Nephron progenitor cell (in vitro differentiated cells): ENCODE measurements at regions not wholly inside any gene's neighbourhood (a gene's known extent, or its start where the extent isn't known, plus 50 kb on each side); places are given as distances from the start of the nearest gene placed in this dataset.

Source experiments
- DNase-seq: peaks from one replicate; pipeline ENCODE4 v3.0.0; 2021
- H3K27ac Mint-ChIP-seq: 2 replicates; pipeline ENCODE4 v1.8.0; 2021; ENCODE audit warnings: mild to moderate bottlenecking, moderate library complexity, mixed read lengths
- H3K27me3 Mint-ChIP-seq: 2 replicates; pipeline ENCODE4 v1.8.0; 2021; ENCODE audit warnings: mild to moderate bottlenecking, low read depth, mixed read lengths; ENCODE audit not compliant: poor library complexity
- H3K36me3 Mint-ChIP-seq: 2 replicates; pipeline ENCODE4 v1.8.0; 2021; ENCODE audit warnings: low read depth, mixed read lengths
- H3K4me1 Mint-ChIP-seq: 2 replicates; pipeline ENCODE4 v1.8.0; 2021; ENCODE audit warnings: mixed read lengths
- H3K4me3 Mint-ChIP-seq: 2 replicates; pipeline ENCODE4 v1.8.0; 2021; ENCODE audit warnings: mild to moderate bottlenecking, moderate library complexity, mixed read lengths
- H3K9me3 Mint-ChIP-seq: 2 replicates; pipeline ENCODE4 v1.8.0; 2021; ENCODE audit warnings: mild to moderate bottlenecking, moderate library complexity, mixed read lengths
- TF ChIP-seq, protein P1 (sequence below): fragments of 200-600 bp; sonication (generic); IDR thresholded peaks from 2 replicates; pipeline ENCODE4 v1.5.0; 2021; ENCODE audit warnings: antibody characterized with exemption

GRCh38 chr14:46036099-46036498, 615.5 kb downstream of the RPL10L start:
- Mint-ChIP-seq H3K27ac (peak overlapping the region; percentile 28), H3K9me3 (peaks cover 6% of the 10 kb centered on the region), H3K4me3 (no peak overlapping the region), H3K4me1 (no peaks in the 10 kb centered on the region), H3K27me3 (no peaks in the 10 kb centered on the region), H3K36me3 (no peaks in the 10 kb centered on the region)
- TF ChIP-seq, protein P1, sequence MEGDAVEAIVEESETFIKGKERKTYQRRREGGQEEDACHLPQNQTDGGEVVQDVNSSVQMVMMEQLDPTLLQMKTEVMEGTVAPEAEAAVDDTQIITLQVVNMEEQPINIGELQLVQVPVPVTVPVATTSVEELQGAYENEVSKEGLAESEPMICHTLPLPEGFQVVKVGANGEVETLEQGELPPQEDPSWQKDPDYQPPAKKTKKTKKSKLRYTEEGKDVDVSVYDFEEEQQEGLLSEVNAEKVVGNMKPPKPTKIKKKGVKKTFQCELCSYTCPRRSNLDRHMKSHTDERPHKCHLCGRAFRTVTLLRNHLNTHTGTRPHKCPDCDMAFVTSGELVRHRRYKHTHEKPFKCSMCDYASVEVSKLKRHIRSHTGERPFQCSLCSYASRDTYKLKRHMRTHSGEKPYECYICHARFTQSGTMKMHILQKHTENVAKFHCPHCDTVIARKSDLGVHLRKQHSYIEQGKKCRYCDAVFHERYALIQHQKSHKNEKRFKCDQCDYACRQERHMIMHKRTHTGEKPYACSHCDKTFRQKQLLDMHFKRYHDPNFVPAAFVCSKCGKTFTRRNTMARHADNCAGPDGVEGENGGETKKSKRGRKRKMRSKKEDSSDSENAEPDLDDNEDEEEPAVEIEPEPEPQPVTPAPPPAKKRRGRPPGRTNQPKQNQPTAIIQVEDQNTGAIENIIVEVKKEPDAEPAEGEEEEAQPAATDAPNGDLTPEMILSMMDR, result no peak
- DNase-seq, result no peak

GRCh38 chr14:46034305-46034704, 617.3 kb downstream of the RPL10L start:
- DNase-seq, result no peak
- H3K4me1 Mint-ChIP-seq, result no peaks in the 10 kb centered on the region
- H3K9me3 Mint-ChIP-seq, result peaks cover 6% of the 10 kb centered on the region
- TF ChIP-seq, protein P1, result no peak
- H3K27ac Mint-ChIP-seq, result no peak overlapping the region
- H3K4me3 Mint-ChIP-seq, result no peak overlapping the region
- H3K27me3 Mint-ChIP-seq, result no peaks in the 10 kb centered on the region
- no peaks in the 10 kb centered on the region for H3K36me3 Mint-ChIP-seq

GRCh38 chr14:46018846-46019420, 632.6 kb downstream of the RPL10L start:
- no peaks in the 10 kb centered on the region for H3K4me1 Mint-ChIP-seq
- H3K27ac Mint-ChIP-seq, result no peak overlapping the region
- TF ChIP-seq, protein P1, result no peak
- no peak overlapping the region for H3K4me3 Mint-ChIP-seq
- DNase-seq, result no peak
- H3K9me3 Mint-ChIP-seq, result peaks cover 4% of the 10 kb centered on the region
- H3K36me3 Mint-ChIP-seq, result no peaks in the 10 kb centered on the region
- no peaks in the 10 kb centered on the region for H3K27me3 Mint-ChIP-seq

DNA sequence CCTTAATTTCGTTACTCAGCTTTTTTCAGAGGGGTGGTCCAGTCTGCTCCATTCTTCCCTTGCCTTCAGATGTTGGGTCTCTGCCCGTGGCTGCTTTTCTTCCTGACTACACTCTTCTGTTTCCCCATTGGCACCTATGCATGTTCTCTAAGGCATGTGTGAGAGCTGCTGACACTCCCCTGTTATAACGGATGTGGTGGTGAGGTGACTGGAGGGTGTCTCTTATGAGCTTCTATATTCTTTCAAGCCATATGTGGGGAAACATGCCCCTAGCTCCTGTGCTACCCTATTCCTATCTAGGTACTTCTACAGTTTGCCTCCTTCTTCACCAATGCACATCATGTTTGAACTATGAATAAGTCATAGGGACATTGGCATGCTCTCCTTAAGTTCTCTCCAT, 643.2 kb downstream of the RPL10L start:
- Mint-ChIP-seq H3K4me3 (no peak overlapping the region), H3K27ac (no peak overlapping the region), H3K9me3 (peaks cover 31% of the 10 kb centered on the region), H3K4me1 (no peaks in the 10 kb centered on the region), H3K27me3 (no peaks in the 10 kb centered on the region), H3K36me3 (no peaks in the 10 kb centered on the region)
- DNase-seq, result no peak
- TF ChIP-seq, protein P1, result no peak

DNA sequence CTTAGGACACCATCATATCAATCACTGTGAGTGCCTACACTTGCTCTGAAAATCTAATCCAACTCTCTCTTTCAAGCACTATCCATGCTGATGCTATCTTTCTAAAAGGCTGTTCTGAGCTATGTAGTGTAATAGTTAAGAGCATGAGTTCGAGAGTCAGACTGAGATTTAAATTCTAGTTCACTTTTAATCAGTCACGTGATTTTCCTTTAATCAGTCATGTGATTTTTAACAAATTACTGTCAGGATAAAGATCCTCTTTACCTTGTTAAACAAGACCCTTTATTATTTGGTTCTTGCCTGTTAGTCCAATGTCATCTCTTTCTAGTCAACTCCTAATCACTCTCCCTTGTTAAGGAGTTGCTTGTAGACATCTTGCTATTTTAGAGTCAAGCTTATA, 653.0 kb downstream of the RPL10L start:
- TF ChIP-seq, protein P1, result no peak
- H3K27me3 Mint-ChIP-seq, result no peaks in the 10 kb centered on the region
- no peaks in the 10 kb centered on the region for H3K9me3 Mint-ChIP-seq
- H3K27ac Mint-ChIP-seq, result no peak overlapping the region
- H3K4me3 Mint-ChIP-seq, result no peak overlapping the region
- H3K4me1 Mint-ChIP-seq, result no peaks in the 10 kb centered on the region
- H3K36me3 Mint-ChIP-seq, result no peaks in the 10 kb centered on the region
- no peak for DNase-seq

GRCh38 chr14:45990252-45990651, 661.3 kb downstream of the RPL10L start:
- Mint-ChIP-seq H3K36me3 (no peaks in the 10 kb centered on the region), H3K4me3 (no peak overlapping the region), H3K4me1 (no peaks in the 10 kb centered on the region), H3K9me3 (peaks cover 4% of the 10 kb centered on the region), H3K27ac (no peak overlapping the region), H3K27me3 (peaks cover 5% of the 10 kb centered on the region)
- TF ChIP-seq, protein P1, result peak; percentile 39
- DNase-seq, result no peak
